UCSD-AML1 (cell line): ENCODE measurements at regions not wholly inside any gene's neighbourhood (a gene's known extent, or its start where the extent isn't known, plus 50 kb on each side); places are given as distances from the start of the nearest gene placed in this dataset.
"Not testable (repeated sequence)": the region's sequence is repeated elsewhere in the genome, so short reads cannot be mapped to it uniquely, and the experiment has no call there.

Experiments
- DNase-seq: peaks from one replicate; lab custom pipeline; 2025; ENCODE audit not compliant: unreplicated experiment; lab: John Stamatoyannopoulos, UW

DNA sequence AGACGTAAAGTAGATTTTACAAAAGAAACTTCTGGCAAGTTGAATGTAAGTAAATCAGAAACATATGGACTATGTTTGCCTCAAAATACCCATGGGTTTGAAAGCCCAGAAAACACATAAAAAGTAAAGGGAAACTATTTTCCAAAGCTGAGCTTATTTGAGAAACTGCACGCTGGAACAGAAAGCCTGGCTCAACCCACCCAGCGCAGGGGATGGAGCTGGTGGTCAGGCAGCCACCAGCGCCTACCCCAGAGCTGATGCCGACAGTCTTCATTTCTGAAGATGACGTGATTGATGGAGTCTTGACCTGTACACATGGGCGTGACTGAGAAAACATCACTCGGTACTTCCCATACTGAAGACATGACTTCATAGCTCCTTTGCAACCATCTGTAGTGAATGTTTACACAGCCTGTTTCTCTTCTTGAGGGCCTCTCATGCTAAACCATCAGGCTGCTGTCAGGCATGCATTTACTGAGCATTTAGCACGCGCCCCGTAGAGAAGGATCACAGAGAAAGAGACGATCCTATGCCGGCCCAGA lies 232.6 kb upstream of the AUTS2 start:
- no peak for DNase-seq

DNA sequence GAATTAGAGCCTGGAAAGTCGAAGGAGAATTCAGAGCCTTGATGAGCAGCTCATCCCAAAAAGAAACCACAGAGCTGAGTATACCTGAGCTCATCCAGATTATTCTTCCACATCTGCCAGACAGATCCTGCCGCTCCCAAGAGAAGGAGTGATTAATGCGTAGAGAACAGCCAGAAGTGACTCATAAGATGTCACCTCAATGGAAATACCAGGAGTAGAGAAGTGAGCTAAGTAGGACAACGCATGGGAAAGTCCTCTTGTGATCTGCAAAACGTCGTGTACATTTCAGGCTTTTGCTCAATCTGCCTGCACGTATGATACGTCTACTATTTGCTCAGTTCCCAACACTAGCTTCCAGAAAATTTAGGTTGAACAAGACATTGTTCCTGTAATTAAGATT lies 230.5 kb upstream of the AUTS2 start:
- no peak for DNase-seq

GRCh38 chr7:69373171-69374043 lies 224.9 kb upstream of the AUTS2 start:
- DNase-seq, result no peak

GRCh38 chr7:69374044-69374425 lies 224.2 kb upstream of the AUTS2 start:
- no peak for DNase-seq

- DNase-seq, result no peak
These were observed 221.1 kb upstream of the AUTS2 start for GRCh38 chr7:69377191-69377590.

- DNase-seq, result no peak
These were observed 209.7 kb upstream of the AUTS2 start for GRCh38 chr7:69388452-69389137.

- DNase-seq, result no peak
These were observed 209.1 kb upstream of the AUTS2 start for GRCh38 chr7:69389216-69389615.

GRCh38 chr7:69393912-69394311 lies 204.4 kb upstream of the AUTS2 start:
- DNase-seq, result not testable (repeated sequence)

- no peak for DNase-seq
These were observed 203.1 kb upstream of the AUTS2 start for GRCh38 chr7:69395061-69395714.

GRCh38 chr7:69398986-69399385 lies 199.3 kb upstream of the AUTS2 start:
- DNase-seq, result no peak

DNA sequence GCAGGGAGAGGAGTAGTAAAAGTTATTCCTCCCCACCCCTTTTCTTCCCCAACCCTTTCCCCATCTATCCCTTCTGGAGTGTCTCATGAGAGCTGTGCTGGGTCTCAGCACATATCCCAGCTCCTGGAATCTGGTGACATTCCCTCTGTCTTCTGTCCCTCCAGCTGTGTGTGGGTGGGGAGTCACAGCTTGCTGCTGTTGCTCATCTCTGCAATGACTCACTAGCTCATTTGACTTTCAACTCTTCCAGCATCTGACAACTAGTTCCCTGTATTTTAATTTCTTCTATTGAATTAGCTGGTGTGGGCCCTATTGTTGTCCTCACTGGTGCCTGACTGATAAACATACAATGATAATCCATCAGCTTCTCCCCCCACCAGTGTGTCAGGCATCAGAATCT lies 198.9 kb upstream of the AUTS2 start:
- no peak for DNase-seq

DNA sequence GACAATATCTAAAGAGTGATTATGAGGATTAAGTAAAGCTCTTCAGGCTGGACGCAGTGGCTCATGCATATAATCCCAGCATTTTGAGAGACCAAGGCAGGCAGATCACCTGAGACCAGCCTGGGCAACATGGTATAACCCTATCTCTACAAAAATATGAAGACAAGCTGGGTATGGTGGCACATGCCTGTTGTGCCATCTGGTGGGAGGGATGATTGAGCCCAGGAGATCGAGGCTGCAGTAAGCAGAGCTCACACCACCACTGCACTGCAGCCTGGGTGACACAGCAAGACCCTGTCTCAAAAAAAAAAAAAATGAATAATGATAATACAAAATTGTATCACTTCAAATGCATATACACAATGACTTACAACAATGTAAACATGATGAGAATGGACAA lies 195.6 kb upstream of the AUTS2 start:
- DNase-seq, result no peak

GRCh38 chr7:69403169-69403568 lies 195.1 kb upstream of the AUTS2 start:
- DNase-seq, result no peak

DNA sequence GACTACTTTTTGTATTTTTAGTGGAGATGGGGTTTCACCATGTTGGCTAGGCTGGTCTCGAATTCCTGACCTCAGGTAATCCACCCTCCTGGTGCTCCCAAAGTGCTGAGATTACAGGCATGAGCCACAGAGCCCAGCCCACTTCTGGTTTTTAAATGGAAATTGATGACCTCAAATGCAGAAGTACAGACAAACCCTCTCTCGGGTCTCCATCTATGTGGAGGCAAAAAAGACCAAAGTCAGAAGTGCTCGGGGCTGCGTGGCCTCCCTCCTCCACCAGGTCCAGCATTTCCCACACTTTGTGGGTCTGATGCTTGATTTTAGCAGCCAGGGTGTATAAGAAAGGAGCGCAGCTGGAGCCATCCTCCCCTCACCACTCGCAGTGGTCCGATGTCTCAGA lies 187.3 kb upstream of the AUTS2 start:
- no peak for DNase-seq

DNA sequence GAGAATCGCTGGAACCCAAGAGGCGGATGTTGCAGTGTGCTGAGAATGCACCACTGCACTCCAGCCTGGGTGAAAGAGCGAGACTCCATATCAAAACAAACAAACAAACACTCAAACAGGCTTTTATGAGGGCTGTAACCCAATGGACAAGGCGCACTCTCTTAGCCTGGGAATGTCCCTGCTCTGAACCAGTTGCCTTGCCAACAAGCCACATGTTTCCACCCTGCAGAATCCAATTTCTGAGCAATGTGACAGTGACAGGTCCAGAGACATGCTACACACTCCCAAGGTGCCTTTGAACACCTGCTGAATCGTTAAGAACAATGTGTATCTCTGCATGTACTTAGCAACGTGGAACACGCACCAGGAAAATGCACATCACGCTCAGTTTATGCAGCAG lies 186.8 kb upstream of the AUTS2 start:
- DNase-seq, result no peak

GRCh38 chr7:69412331-69413146 lies 185.7 kb upstream of the AUTS2 start:
- no peak for DNase-seq

DNA sequence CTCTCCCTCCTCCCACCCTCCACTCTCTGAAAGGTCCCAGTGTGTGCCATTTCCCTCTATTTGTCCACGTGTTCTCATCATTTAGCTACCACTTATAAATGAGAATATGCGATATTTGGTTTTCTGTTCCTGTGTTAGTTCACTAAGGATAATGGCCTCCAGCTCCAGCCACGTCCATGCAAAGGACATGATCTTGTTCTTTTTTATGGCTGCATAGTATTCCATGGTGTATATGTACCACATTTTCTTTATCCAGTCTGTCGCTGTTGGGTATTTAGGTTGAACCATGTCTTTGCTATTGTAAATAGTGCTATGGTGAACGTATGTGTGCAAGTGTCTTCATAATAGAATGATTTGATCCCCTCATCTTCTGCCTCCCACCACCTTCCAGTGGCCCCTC lies 183.7 kb upstream of the AUTS2 start:
- DNase-seq, result no peak

DNA sequence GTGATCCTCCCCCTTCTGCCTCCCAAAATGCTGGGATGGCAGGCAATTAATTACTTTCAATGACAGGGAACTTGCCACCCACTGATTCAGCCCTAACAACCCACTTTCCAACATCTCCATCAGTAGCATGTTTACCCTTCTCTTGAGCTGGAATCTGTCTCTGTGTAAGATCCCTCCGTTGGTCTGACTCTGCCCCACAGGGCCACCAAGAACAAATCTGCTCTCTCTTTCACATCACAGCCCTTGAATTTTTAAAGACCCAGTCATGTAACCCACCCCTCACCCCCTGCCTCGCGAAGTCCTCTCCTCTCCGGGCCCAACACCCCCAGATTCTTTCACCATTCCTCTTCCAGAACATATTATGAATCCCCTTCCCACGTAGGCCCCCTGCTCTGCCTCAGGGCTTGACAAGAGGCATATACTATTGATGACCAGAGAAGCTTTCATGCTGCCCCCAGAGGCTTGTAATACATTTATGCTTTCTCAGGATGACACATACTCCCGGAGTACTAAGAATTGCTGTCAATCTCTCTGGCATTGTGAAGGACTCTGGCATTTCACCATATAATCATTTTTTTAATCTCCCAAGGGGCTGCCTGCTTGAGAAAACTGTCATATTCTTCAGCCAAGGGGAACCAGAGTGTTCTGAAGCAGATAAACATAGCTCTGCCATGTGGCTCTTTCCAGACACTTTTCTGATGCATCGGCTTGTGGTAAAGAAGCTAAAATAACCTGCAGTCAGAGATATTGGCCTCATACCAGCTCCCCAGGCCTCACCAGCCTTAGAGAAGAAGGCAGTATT lies 179.2 kb upstream of the AUTS2 start:
- DNase-seq, result no peak

DNA sequence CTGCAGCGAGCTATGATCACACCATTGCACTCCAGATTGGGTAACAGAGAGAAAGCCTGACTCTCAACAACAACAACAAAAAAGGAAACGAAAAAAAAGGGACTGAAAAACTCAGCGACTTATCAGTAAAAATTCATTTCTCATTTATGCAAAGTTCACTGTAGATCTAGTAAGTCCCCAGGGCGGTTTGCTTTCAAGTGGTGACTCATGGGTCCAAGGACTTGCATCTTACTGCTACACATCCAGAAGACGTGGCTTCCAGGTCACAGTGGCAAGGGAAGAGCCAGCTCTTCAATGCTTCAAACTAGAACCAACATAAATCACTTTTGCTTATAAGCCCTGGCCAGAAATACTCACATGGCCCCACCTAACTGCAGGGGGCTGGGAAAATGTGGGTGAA lies 178.3 kb upstream of the AUTS2 start:
- no peak for DNase-seq

GRCh38 chr7:69422574-69422985 lies 175.7 kb upstream of the AUTS2 start:
- DNase-seq, result no peak
